ENCODE measurements at regions not wholly inside any gene's neighbourhood (a gene's known extent, or its start where the extent isn't known, plus 50 kb on each side); places are given as distances from the start of the nearest gene placed in this dataset.
"Not testable (repeated sequence)": the region's sequence is repeated elsewhere in the genome, so short reads cannot be mapped to it uniquely, and the experiment has no call there.

GRCh38 chrX:110965409-110966090, 130.4 kb upstream of the PAK3 start:
- DNase-seq (ENCODE audit: low read depth in 2 of 2): no peak

GRCh38 chrX:110964786-110965185, 131.2 kb upstream of the PAK3 start:
- no peak for DNase-seq (ENCODE audit: low read depth in 2 of 2)

GRCh38 chrX:110962451-110962850, 133.5 kb upstream of the PAK3 start:
- no peak for DNase-seq (ENCODE audit: low read depth in 2 of 2)

GRCh38 chrX:110955706-110956105, 140.3 kb upstream of the PAK3 start:
- no peak for DNase-seq (ENCODE audit: low read depth in 2 of 2)

- no peak for DNase-seq (ENCODE audit: low read depth in 2 of 2)
These were observed 141.4 kb upstream of the PAK3 start for GRCh38 chrX:110954428-110955100.

GRCh38 chrX:110951472-110952269, 144.3 kb upstream of the PAK3 start:
- no peak for DNase-seq (ENCODE audit: low read depth in 2 of 2)

- DNase-seq (ENCODE audit: low read depth in 2 of 2): no peak
These were observed 149.4 kb upstream of the CHRDL1 start for GRCh38 chrX:110944751-110945675.

- DNase-seq (ENCODE audit: low read depth in 2 of 2): no peak
These were observed 148.7 kb upstream of the CHRDL1 start for GRCh38 chrX:110944311-110944750.

GRCh38 chrX:110941906-110942305, 146.3 kb upstream of the CHRDL1 start:
- DNase-seq (ENCODE audit: low read depth in 2 of 2): no peak

GRCh38 chrX:110938977-110939732, 143.5 kb upstream of the CHRDL1 start:
- no peak for DNase-seq (ENCODE audit: low read depth in 2 of 2)

GRCh38 chrX:110924871-110925270, 129.3 kb upstream of the CHRDL1 start:
- no peak for DNase-seq (ENCODE audit: low read depth in 2 of 2)

- no peak for DNase-seq (ENCODE audit: low read depth in 2 of 2)
These were observed 125.4 kb upstream of the CHRDL1 start for GRCh38 chrX:110920991-110921390.

GRCh38 chrX:110915570-110915969, 120.0 kb upstream of the CHRDL1 start:
- DNase-seq (ENCODE audit: low read depth in 2 of 2): no peak

GRCh38 chrX:110915111-110915510, 119.5 kb upstream of the CHRDL1 start:
- no peak for DNase-seq (ENCODE audit: low read depth in 2 of 2)

- DNase-seq (ENCODE audit: low read depth in 2 of 2): no peak
These were observed 118.7 kb upstream of the CHRDL1 start for GRCh38 chrX:110914281-110914680.

- DNase-seq (ENCODE audit: low read depth in 2 of 2): not testable (repeated sequence)
These were observed 109.1 kb upstream of the CHRDL1 start for GRCh38 chrX:110904747-110905146.

- no peak for DNase-seq (ENCODE audit: low read depth in 2 of 2)
These were observed 86.4 kb upstream of the CHRDL1 start for GRCh38 chrX:110881971-110882370.

- DNase-seq (ENCODE audit: low read depth in 2 of 2): no peak
These were observed 81.7 kb upstream of the CHRDL1 start for GRCh38 chrX:110877326-110877725.

- no peak for DNase-seq (ENCODE audit: low read depth in 2 of 2)
These were observed 76.2 kb upstream of the CHRDL1 start for GRCh38 chrX:110871839-110872238.

GRCh38 chrX:110866421-110866820, 70.8 kb upstream of the CHRDL1 start:
- DNase-seq (ENCODE audit: low read depth in 2 of 2): no peak

GRCh38 chrX:110863883-110864282, 68.3 kb upstream of the CHRDL1 start:
- no peak for DNase-seq (ENCODE audit: low read depth in 2 of 2)
